ENCODE measurements at regions not wholly inside any gene's neighbourhood (a gene's known extent, or its start where the extent isn't known, plus 50 kb on each side); places are given as distances from the start of the nearest gene placed in this dataset.

- Mint-ChIP-seq H3K9me3 (ENCODE audit: unreplicated experiment) (peaks cover 5% of the 10 kb centered on the region), H3K4me1 (ENCODE audit: low read depth, unreplicated experiment) (peaks cover 2% of the 10 kb centered on the region), H3K27ac (ENCODE audit: unreplicated experiment) (no peak overlapping the region), H3K36me3 (ENCODE audit: insufficient read depth, unreplicated experiment) (no peaks in the 10 kb centered on the region), H3K27me3 (ENCODE audit: insufficient read depth, unreplicated experiment) (no peaks in the 10 kb centered on the region), H3K4me3 (ENCODE audit: unreplicated experiment) (no peak overlapping the region)
- Histone ChIP-seq H3K4me3 (ENCODE audit: low read depth, low read length) (no peak overlapping the region), H3K36me3 (ENCODE audit: control insufficient read depth, insufficient read depth, low read length) (no peaks in the 10 kb centered on the region), H3K9me3 (no peaks in the 10 kb centered on the region), H3K27me3 (replicated peaks; ENCODE audit: control insufficient read depth, insufficient read depth, low read length) (no peaks in the 10 kb centered on the region), H3K4me1 (no peaks in the 10 kb centered on the region)
- CTCF ChIA-PET, result interaction anchor here (1.2 kb wide), 1 partner anchor 14 kb away, joined by 3 read pairs; no protein-coding TSS in a partner anchor
- POLR2A ChIA-PET, result no interaction called here
- BruUV-seq (replicated peaks), result no TSS peak
- TF ChIP-seq CTCF (IDR thresholded peaks at IDR 0.05; ENCODE audit: insufficient read depth in 1 of 2, low read depth in 1 of 2, low read length in 1 of 2, severe bottlenecking in 1 of 2, unreplicated experiment in 1 of 2), result no peak
- intact Hi-C loops (cut with micrococcal nuclease; ENCODE audit: unreplicated experiment), result no loop called here
- no peak for DNase-seq
Observed at GRCh38 chr7:31457551-31457950, 56.3 kb upstream of the ITPRID1 start.

- DNase-seq, result no peak
- H3K9me3 Mint-ChIP-seq (ENCODE audit: unreplicated experiment), result peaks cover 10% of the 10 kb centered on the region
- BruUV-seq (replicated peaks), result no TSS peak
- peaks cover 8% of the 10 kb centered on the region for H3K4me1 Mint-ChIP-seq (ENCODE audit: low read depth, unreplicated experiment)
- no peaks in the 10 kb centered on the region for H3K27me3 ChIP-seq (replicated peaks; ENCODE audit: control insufficient read depth, insufficient read depth, low read length)
- POLR2A ChIA-PET, result no interaction called here
- H3K36me3 Mint-ChIP-seq (ENCODE audit: insufficient read depth, unreplicated experiment), result no peaks in the 10 kb centered on the region
- no peak for TF ChIP-seq CTCF (IDR thresholded peaks at IDR 0.05; ENCODE audit: insufficient read depth in 1 of 2, low read depth in 1 of 2, low read length in 1 of 2, severe bottlenecking in 1 of 2, unreplicated experiment in 1 of 2)
- no peak overlapping the region for H3K4me3 ChIP-seq (ENCODE audit: low read depth, low read length)
- H3K36me3 ChIP-seq (ENCODE audit: control insufficient read depth, insufficient read depth, low read length), result no peaks in the 10 kb centered on the region
- peaks cover 3% of the 10 kb centered on the region; the same call in 1 of the 2 replicates for H3K4me1 ChIP-seq
- no peaks in the 10 kb centered on the region for H3K27me3 Mint-ChIP-seq (ENCODE audit: insufficient read depth, unreplicated experiment)
- CTCF ChIA-PET, result interaction anchor here (1.2 kb wide), 1 partner anchor 15 kb away, joined by 3 read pairs; no protein-coding TSS in a partner anchor
- H3K4me3 Mint-ChIP-seq (ENCODE audit: unreplicated experiment), result no peak overlapping the region
- intact Hi-C loops (cut with micrococcal nuclease; ENCODE audit: unreplicated experiment), result no loop called here
- H3K27ac Mint-ChIP-seq (ENCODE audit: unreplicated experiment), result no peak overlapping the region
- H3K9me3 ChIP-seq, result no peaks in the 10 kb centered on the region
Observed at GRCh38 chr7:31458203-31458602, 55.7 kb upstream of the ITPRID1 start.

- Mint-ChIP-seq H3K36me3 (ENCODE audit: insufficient read depth, unreplicated experiment) (peaks cover 6% of the 10 kb centered on the region), H3K9me3 (ENCODE audit: unreplicated experiment) (peaks cover 20% of the 10 kb centered on the region), H3K4me3 (ENCODE audit: unreplicated experiment) (no peak overlapping the region), H3K27ac (ENCODE audit: unreplicated experiment) (no peak overlapping the region), H3K4me1 (ENCODE audit: low read depth, unreplicated experiment) (peaks cover 31% of the 10 kb centered on the region), H3K27me3 (ENCODE audit: insufficient read depth, unreplicated experiment) (no peaks in the 10 kb centered on the region)
- DNase-seq, result no peak
- intact Hi-C loops (cut with micrococcal nuclease; ENCODE audit: unreplicated experiment), result no loop called here
- no peak for TF ChIP-seq CTCF (IDR thresholded peaks at IDR 0.05; ENCODE audit: insufficient read depth in 1 of 2, low read depth in 1 of 2, low read length in 1 of 2, severe bottlenecking in 1 of 2, unreplicated experiment in 1 of 2)
- ChIA-PET POLR2A (no interaction called here), CTCF (no interaction called here)
- BruUV-seq (replicated peaks), result no TSS peak
- no peaks in the 10 kb centered on the region for H3K36me3 ChIP-seq (ENCODE audit: control insufficient read depth, insufficient read depth, low read length)
- no peaks in the 10 kb centered on the region for H3K9me3 ChIP-seq
- no peaks in the 10 kb centered on the region for H3K27me3 ChIP-seq (replicated peaks; ENCODE audit: control insufficient read depth, insufficient read depth, low read length)
- H3K4me1 ChIP-seq, result peaks cover 34% of the 10 kb centered on the region
- H3K4me3 ChIP-seq (ENCODE audit: low read depth, low read length), result no peak overlapping the region
Observed at GRCh38 chr7:31462636-31463035, 51.3 kb upstream of the ITPRID1 start.
